WTC11 (cell line): ENCODE measurements at regions not wholly inside any gene's neighbourhood (a gene's known extent, or its start where the extent isn't known, plus 50 kb on each side); places are given as distances from the start of the nearest gene placed in this dataset.

ENCODE experiments used
- ATF2 ChIP-seq: sonication (generic); formaldehyde crosslinking; IDR thresholded peaks from 2 replicates; pipeline ENCODE4 v1.8.1; 2022; ENCODE audit warnings: low read depth, missing genetic modification reagents, borderline replicate concordance
- ATF3 ChIP-seq: sonication (generic); formaldehyde crosslinking; conservative IDR thresholded peaks from 2 replicates; pipeline ENCODE4 v1.8.1; 2022; ENCODE audit warnings: mild to moderate bottlenecking, missing genetic modification reagents
- GTF2I ChIP-seq: fragments of 250-450 bp; sonication (Bioruptor Pico); conservative IDR thresholded peaks from 2 replicates; pipeline ENCODE4 v1.4.0; 2021; ENCODE audit warnings: mild to moderate bottlenecking
- IRF2 ChIP-seq: sonication (generic); formaldehyde crosslinking; IDR thresholded peaks from 2 replicates; pipeline ENCODE4 v1.8.0; 2022; ENCODE audit warnings: low read depth, missing genetic modification reagents, borderline replicate concordance
- NR2C2 ChIP-seq: sonication (generic); formaldehyde crosslinking; IDR thresholded peaks from 2 replicates; pipeline ENCODE4 v1.8.0; 2022; ENCODE audit warnings: mild to moderate bottlenecking, missing genetic modification reagents
- TCF7 ChIP-seq: sonication (generic); formaldehyde crosslinking; IDR thresholded peaks from 2 replicates; pipeline ENCODE4 v1.8.0; 2022; ENCODE audit warnings: mild to moderate bottlenecking, low read depth, missing genetic modification reagents, moderate library complexity
- TEAD4 ChIP-seq: sonication (generic); formaldehyde crosslinking; IDR thresholded peaks from 2 replicates; pipeline ENCODE4 v1.8.0; 2022; ENCODE audit warnings: mild to moderate bottlenecking, missing genetic modification reagents
- TF ChIP-seq, protein P1 (sequence below): sonication (generic); formaldehyde crosslinking; IDR thresholded peaks from 2 replicates; pipeline ENCODE4 v1.8.0; 2022; ENCODE audit warnings: mild to moderate bottlenecking, missing genetic modification reagents
- TF ChIP-seq, protein P2 (sequence below): fragments of 200-600 bp; IDR thresholded peaks from 2 replicates; pipeline ENCODE4 v1.8.0; 2022; ENCODE audit warnings: antibody characterized with exemption
- TF ChIP-seq, protein P3 (sequence below): sonication (generic); formaldehyde crosslinking; IDR thresholded peaks from 2 replicates; pipeline ENCODE4 v1.8.0; 2022; ENCODE audit warnings: missing genetic modification reagents
- TF ChIP-seq, protein P4 (sequence below): sonication (generic); formaldehyde crosslinking; IDR thresholded peaks from 2 replicates; pipeline ENCODE4 v1.8.1; 2023; ENCODE audit warnings: mild to moderate bottlenecking, moderate library complexity, missing genetic modification reagents

GRCh38 chr7:159263430-159263829 is 118.8 kb upstream of the VIPR2 start:
- no peak for TF ChIP-seq ATF3 (CRISPR knock-in tag)
- TF ChIP-seq, protein P1, sequence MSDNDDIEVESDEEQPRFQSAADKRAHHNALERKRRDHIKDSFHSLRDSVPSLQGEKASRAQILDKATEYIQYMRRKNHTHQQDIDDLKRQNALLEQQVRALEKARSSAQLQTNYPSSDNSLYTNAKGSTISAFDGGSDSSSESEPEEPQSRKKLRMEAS = no peak
- TF ChIP-seq, protein P2, sequence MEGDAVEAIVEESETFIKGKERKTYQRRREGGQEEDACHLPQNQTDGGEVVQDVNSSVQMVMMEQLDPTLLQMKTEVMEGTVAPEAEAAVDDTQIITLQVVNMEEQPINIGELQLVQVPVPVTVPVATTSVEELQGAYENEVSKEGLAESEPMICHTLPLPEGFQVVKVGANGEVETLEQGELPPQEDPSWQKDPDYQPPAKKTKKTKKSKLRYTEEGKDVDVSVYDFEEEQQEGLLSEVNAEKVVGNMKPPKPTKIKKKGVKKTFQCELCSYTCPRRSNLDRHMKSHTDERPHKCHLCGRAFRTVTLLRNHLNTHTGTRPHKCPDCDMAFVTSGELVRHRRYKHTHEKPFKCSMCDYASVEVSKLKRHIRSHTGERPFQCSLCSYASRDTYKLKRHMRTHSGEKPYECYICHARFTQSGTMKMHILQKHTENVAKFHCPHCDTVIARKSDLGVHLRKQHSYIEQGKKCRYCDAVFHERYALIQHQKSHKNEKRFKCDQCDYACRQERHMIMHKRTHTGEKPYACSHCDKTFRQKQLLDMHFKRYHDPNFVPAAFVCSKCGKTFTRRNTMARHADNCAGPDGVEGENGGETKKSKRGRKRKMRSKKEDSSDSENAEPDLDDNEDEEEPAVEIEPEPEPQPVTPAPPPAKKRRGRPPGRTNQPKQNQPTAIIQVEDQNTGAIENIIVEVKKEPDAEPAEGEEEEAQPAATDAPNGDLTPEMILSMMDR = no peak
- TF ChIP-seq, protein P3, sequence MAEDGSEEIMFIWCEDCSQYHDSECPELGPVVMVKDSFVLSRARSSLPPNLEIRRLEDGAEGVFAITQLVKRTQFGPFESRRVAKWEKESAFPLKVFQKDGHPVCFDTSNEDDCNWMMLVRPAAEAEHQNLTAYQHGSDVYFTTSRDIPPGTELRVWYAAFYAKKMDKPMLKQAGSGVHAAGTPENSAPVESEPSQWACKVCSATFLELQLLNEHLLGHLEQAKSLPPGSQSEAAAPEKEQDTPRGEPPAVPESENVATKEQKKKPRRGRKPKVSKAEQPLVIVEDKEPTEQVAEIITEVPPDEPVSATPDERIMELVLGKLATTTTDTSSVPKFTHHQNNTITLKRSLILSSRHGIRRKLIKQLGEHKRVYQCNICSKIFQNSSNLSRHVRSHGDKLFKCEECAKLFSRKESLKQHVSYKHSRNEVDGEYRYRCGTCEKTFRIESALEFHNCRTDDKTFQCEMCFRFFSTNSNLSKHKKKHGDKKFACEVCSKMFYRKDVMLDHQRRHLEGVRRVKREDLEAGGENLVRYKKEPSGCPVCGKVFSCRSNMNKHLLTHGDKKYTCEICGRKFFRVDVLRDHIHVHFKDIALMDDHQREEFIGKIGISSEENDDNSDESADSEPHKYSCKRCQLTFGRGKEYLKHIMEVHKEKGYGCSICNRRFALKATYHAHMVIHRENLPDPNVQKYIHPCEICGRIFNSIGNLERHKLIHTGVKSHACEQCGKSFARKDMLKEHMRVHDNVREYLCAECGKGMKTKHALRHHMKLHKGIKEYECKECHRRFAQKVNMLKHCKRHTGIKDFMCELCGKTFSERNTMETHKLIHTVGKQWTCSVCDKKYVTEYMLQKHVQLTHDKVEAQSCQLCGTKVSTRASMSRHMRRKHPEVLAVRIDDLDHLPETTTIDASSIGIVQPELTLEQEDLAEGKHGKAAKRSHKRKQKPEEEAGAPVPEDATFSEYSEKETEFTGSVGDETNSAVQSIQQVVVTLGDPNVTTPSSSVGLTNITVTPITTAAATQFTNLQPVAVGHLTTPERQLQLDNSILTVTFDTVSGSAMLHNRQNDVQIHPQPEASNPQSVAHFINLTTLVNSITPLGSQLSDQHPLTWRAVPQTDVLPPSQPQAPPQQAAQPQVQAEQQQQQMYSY (CRISPR knock-in tag) = no peak
- no peak for TF ChIP-seq TEAD4
- TF ChIP-seq, protein P4, sequence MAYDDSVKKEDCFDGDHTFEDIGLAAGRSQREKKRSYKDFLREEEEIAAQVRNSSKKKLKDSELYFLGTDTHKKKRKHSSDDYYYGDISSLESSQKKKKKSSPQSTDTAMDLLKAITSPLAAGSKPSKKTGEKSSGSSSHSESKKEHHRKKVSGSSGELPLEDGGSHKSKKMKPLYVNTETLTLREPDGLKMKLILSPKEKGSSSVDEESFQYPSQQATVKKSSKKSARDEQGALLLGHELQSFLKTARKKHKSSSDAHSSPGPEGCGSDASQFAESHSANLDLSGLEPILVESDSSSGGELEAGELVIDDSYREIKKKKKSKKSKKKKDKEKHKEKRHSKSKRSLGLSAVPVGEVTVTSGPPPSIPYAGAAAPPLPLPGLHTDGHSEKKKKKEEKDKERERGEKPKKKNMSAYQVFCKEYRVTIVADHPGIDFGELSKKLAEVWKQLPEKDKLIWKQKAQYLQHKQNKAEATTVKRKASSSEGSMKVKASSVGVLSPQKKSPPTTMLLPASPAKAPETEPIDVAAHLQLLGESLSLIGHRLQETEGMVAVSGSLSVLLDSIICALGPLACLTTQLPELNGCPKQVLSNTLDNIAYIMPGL (CRISPR knock-in tag) = no peak
- no peak for TF ChIP-seq GTF2I (CRISPR knock-in tag)
- no peak for TF ChIP-seq NR2C2
- TF ChIP-seq TCF7 (CRISPR knock-in tag) = no peak
- no peak for TF ChIP-seq ATF2 (CRISPR knock-in tag)
- TF ChIP-seq IRF2 (CRISPR knock-in tag) = no peak
